ENCODE measurements at regions not wholly inside any gene's neighbourhood (a gene's known extent, or its start where the extent isn't known, plus 50 kb on each side); places are given as distances from the start of the nearest gene placed in this dataset.

GRCh38 chr11:11789735-11790369 is 51.9 kb upstream of the USP47 start:
- Histone ChIP-seq H3K4me1 (ENCODE audit: control insufficient read depth in 2 of 2, insufficient read depth in 2 of 2, low read length in 1 of 2) (no peaks in the 10 kb centered on the region), H3K27ac (ENCODE audit: low read depth in 2 of 2, low read length in 1 of 2) (no peak overlapping the region), H3K27me3 (ENCODE audit: control insufficient read depth in 1 of 2, insufficient read depth in 2 of 2, low read length in 2 of 2) (no peaks in the 10 kb centered on the region), H3K4me3 (ENCODE audit: low read depth in 1 of 2, low read length in 2 of 2) (no peak overlapping the region), H3K36me3 (ENCODE audit: control insufficient read depth in 2 of 2, insufficient read depth in 2 of 2, low read length in 1 of 2) (no peaks in the 10 kb centered on the region), H3K9me3 (ENCODE audit: control insufficient read depth in 2 of 2, insufficient read depth in 1 of 2, low read depth in 1 of 2, low read length in 1 of 2) (no peaks in the 10 kb centered on the region)
- 60 to 64% methylated on average over 5 of the region's 5 CpGs for WGBS, 2 donors

GRCh38 chr11:11788063-11788710 is 53.6 kb upstream of the USP47 start:
- Histone ChIP-seq H3K4me3 (ENCODE audit: low read depth in 1 of 2, low read length in 2 of 2) (no peak overlapping the region), H3K4me1 (ENCODE audit: control insufficient read depth in 2 of 2, insufficient read depth in 2 of 2, low read length in 1 of 2) (no peaks in the 10 kb centered on the region), H3K27ac (ENCODE audit: low read depth in 2 of 2, low read length in 1 of 2) (no peak overlapping the region), H3K27me3 (ENCODE audit: control insufficient read depth in 1 of 2, insufficient read depth in 2 of 2, low read length in 2 of 2) (no peaks in the 10 kb centered on the region), H3K9me3 (ENCODE audit: control insufficient read depth in 2 of 2, insufficient read depth in 1 of 2, low read depth in 1 of 2, low read length in 1 of 2) (no peaks in the 10 kb centered on the region), H3K36me3 (ENCODE audit: control insufficient read depth in 2 of 2, insufficient read depth in 2 of 2, low read length in 1 of 2) (no peaks in the 10 kb centered on the region)
- WGBS, 2 donors = 49 to 55% methylated on average over 7 of the region's 7 CpGs

- no peaks in the 10 kb centered on the region for H3K27me3 ChIP-seq (ENCODE audit: control insufficient read depth in 1 of 2, insufficient read depth in 2 of 2, low read length in 2 of 2)
- no peaks in the 10 kb centered on the region for H3K36me3 ChIP-seq (ENCODE audit: control insufficient read depth in 2 of 2, insufficient read depth in 2 of 2, low read length in 1 of 2)
- 64 to 66% methylated on average over 7 of the region's 7 CpGs for WGBS, 2 donors
- H3K27ac ChIP-seq (ENCODE audit: low read depth in 2 of 2, low read length in 1 of 2) = no peak overlapping the region
- H3K4me3 ChIP-seq (ENCODE audit: low read depth in 1 of 2, low read length in 2 of 2) = no peak overlapping the region
- no peaks in the 10 kb centered on the region for H3K4me1 ChIP-seq (ENCODE audit: control insufficient read depth in 2 of 2, insufficient read depth in 2 of 2, low read length in 1 of 2)
- H3K9me3 ChIP-seq (ENCODE audit: control insufficient read depth in 2 of 2, insufficient read depth in 1 of 2, low read depth in 1 of 2, low read length in 1 of 2) = no peaks in the 10 kb centered on the region
Observed at GRCh38 chr11:11787305-11788062, 54.3 kb upstream of the USP47 start.

GRCh38 chr11:11786771-11787170 is 55.0 kb upstream of the USP47 start:
- 70 to 73% methylated on average over 4 of the region's 4 CpGs for WGBS, 2 donors
- Histone ChIP-seq H3K27me3 (ENCODE audit: control insufficient read depth in 1 of 2, insufficient read depth in 2 of 2, low read length in 2 of 2) (no peaks in the 10 kb centered on the region), H3K36me3 (ENCODE audit: control insufficient read depth in 2 of 2, insufficient read depth in 2 of 2, low read length in 1 of 2) (no peaks in the 10 kb centered on the region), H3K4me3 (ENCODE audit: low read depth in 1 of 2, low read length in 2 of 2) (no peak overlapping the region), H3K9me3 (ENCODE audit: control insufficient read depth in 2 of 2, insufficient read depth in 1 of 2, low read depth in 1 of 2, low read length in 1 of 2) (no peaks in the 10 kb centered on the region), H3K27ac (ENCODE audit: low read depth in 2 of 2, low read length in 1 of 2) (no peak overlapping the region), H3K4me1 (ENCODE audit: control insufficient read depth in 2 of 2, insufficient read depth in 2 of 2, low read length in 1 of 2) (no peaks in the 10 kb centered on the region)

GRCh38 chr11:11786234-11786633 is 55.5 kb upstream of the USP47 start:
- no peak overlapping the region for H3K27ac ChIP-seq (ENCODE audit: low read depth in 2 of 2, low read length in 1 of 2)
- WGBS, 2 donors = 85 to 89% methylated on average over 5 of the region's 5 CpGs
- no peaks in the 10 kb centered on the region for H3K9me3 ChIP-seq (ENCODE audit: control insufficient read depth in 2 of 2, insufficient read depth in 1 of 2, low read depth in 1 of 2, low read length in 1 of 2)

GRCh38 chr11:11782532-11783110 is 59.2 kb upstream of the USP47 start:
- no peaks in the 10 kb centered on the region for H3K4me1 ChIP-seq (ENCODE audit: control insufficient read depth in 2 of 2, insufficient read depth in 2 of 2, low read length in 1 of 2)
- no peak overlapping the region for H3K27ac ChIP-seq (ENCODE audit: low read depth in 2 of 2, low read length in 1 of 2)
- 64 to 68% methylated on average over 3 of the region's 3 CpGs for WGBS, 2 donors

More at GRCh38 chr11:11786234-11786633, 55.5 kb upstream of the USP47 start:
- H3K4me3 ChIP-seq (ENCODE audit: low read depth in 1 of 2, low read length in 2 of 2) = no peak overlapping the region
- no peaks in the 10 kb centered on the region for H3K4me1 ChIP-seq (ENCODE audit: control insufficient read depth in 2 of 2, insufficient read depth in 2 of 2, low read length in 1 of 2)
- no peaks in the 10 kb centered on the region for H3K27me3 ChIP-seq (ENCODE audit: control insufficient read depth in 1 of 2, insufficient read depth in 2 of 2, low read length in 2 of 2)
- no peaks in the 10 kb centered on the region for H3K36me3 ChIP-seq (ENCODE audit: control insufficient read depth in 2 of 2, insufficient read depth in 2 of 2, low read length in 1 of 2)

GRCh38 chr11:11780858-11781257 is 60.9 kb upstream of the USP47 start:
- no peaks in the 10 kb centered on the region for H3K27me3 ChIP-seq (ENCODE audit: control insufficient read depth in 1 of 2, insufficient read depth in 2 of 2, low read length in 2 of 2)
- no peaks in the 10 kb centered on the region for H3K36me3 ChIP-seq (ENCODE audit: control insufficient read depth in 2 of 2, insufficient read depth in 2 of 2, low read length in 1 of 2)
- 63 to 67% methylated on average over 8 of the region's 8 CpGs for WGBS, 2 donors
- H3K4me3 ChIP-seq (ENCODE audit: low read depth in 1 of 2, low read length in 2 of 2) = no peak overlapping the region
- no peaks in the 10 kb centered on the region for H3K9me3 ChIP-seq (ENCODE audit: control insufficient read depth in 2 of 2, insufficient read depth in 1 of 2, low read depth in 1 of 2, low read length in 1 of 2)
- H3K4me1 ChIP-seq (ENCODE audit: control insufficient read depth in 2 of 2, insufficient read depth in 2 of 2, low read length in 1 of 2) = no peaks in the 10 kb centered on the region
- no peak overlapping the region for H3K27ac ChIP-seq (ENCODE audit: low read depth in 2 of 2, low read length in 1 of 2)

More at GRCh38 chr11:11782532-11783110, 59.2 kb upstream of the USP47 start:
- Histone ChIP-seq H3K27me3 (ENCODE audit: control insufficient read depth in 1 of 2, insufficient read depth in 2 of 2, low read length in 2 of 2) (no peaks in the 10 kb centered on the region), H3K36me3 (ENCODE audit: control insufficient read depth in 2 of 2, insufficient read depth in 2 of 2, low read length in 1 of 2) (no peaks in the 10 kb centered on the region), H3K4me3 (ENCODE audit: low read depth in 1 of 2, low read length in 2 of 2) (no peak overlapping the region), H3K9me3 (ENCODE audit: control insufficient read depth in 2 of 2, insufficient read depth in 1 of 2, low read depth in 1 of 2, low read length in 1 of 2) (no peaks in the 10 kb centered on the region)

- 66 to 81% methylated on average over 2 of the region's 2 CpGs for WGBS, 2 donors
- Histone ChIP-seq H3K9me3 (ENCODE audit: control insufficient read depth in 2 of 2, insufficient read depth in 1 of 2, low read depth in 1 of 2, low read length in 1 of 2) (no peaks in the 10 kb centered on the region), H3K4me1 (ENCODE audit: control insufficient read depth in 2 of 2, insufficient read depth in 2 of 2, low read length in 1 of 2) (no peaks in the 10 kb centered on the region), H3K27me3 (ENCODE audit: control insufficient read depth in 1 of 2, insufficient read depth in 2 of 2, low read length in 2 of 2) (no peaks in the 10 kb centered on the region), H3K27ac (ENCODE audit: low read depth in 2 of 2, low read length in 1 of 2) (no peak overlapping the region), H3K4me3 (ENCODE audit: low read depth in 1 of 2, low read length in 2 of 2) (no peak overlapping the region), H3K36me3 (ENCODE audit: control insufficient read depth in 2 of 2, insufficient read depth in 2 of 2, low read length in 1 of 2) (no peaks in the 10 kb centered on the region)
Observed at GRCh38 chr11:11779975-11780374, 61.8 kb upstream of the USP47 start.

- H3K36me3 ChIP-seq (ENCODE audit: control insufficient read depth in 2 of 2, insufficient read depth in 2 of 2, low read length in 1 of 2) = no peaks in the 10 kb centered on the region
- H3K27ac ChIP-seq (ENCODE audit: low read depth in 2 of 2, low read length in 1 of 2) = no peak overlapping the region
- no peak overlapping the region for H3K4me3 ChIP-seq (ENCODE audit: low read depth in 1 of 2, low read length in 2 of 2)
- H3K27me3 ChIP-seq (ENCODE audit: control insufficient read depth in 1 of 2, insufficient read depth in 2 of 2, low read length in 2 of 2) = no peaks in the 10 kb centered on the region
- 70 to 76% methylated on average over 3 of the region's 3 CpGs for WGBS, 2 donors
- H3K4me1 ChIP-seq (ENCODE audit: control insufficient read depth in 2 of 2, insufficient read depth in 2 of 2, low read length in 1 of 2) = no peaks in the 10 kb centered on the region
- H3K9me3 ChIP-seq (ENCODE audit: control insufficient read depth in 2 of 2, insufficient read depth in 1 of 2, low read depth in 1 of 2, low read length in 1 of 2) = no peaks in the 10 kb centered on the region
Observed at GRCh38 chr11:11777897-11778296, 63.9 kb upstream of the USP47 start.

Data from esophagus (tissue), 2 donors.